ENCODE measurements at regions not wholly inside any gene's neighbourhood (a gene's known extent, or its start where the extent isn't known, plus 50 kb on each side); places are given as distances from the start of the nearest gene placed in this dataset.
"Not testable (repeated sequence)": the region's sequence is repeated elsewhere in the genome, so short reads cannot be mapped to it uniquely, and the experiment has no call there.

GRCh38 chr13:67619351-67619994, 389.3 kb upstream of the PCDH9 start:
- no peak for DNase-seq

- DNase-seq = no peak
Observed at GRCh38 chr13:67614579-67614978, 384.4 kb upstream of the PCDH9 start.

GRCh38 chr13:67614013-67614412, 383.9 kb upstream of the PCDH9 start:
- DNase-seq = no peak

GRCh38 chr13:67588607-67589006, 358.5 kb upstream of the PCDH9 start:
- DNase-seq = no peak

- no peak for DNase-seq
Observed at GRCh38 chr13:67577361-67577760, 347.2 kb upstream of the PCDH9 start.

- DNase-seq = no peak
Observed at GRCh38 chr13:67574320-67575233, 344.4 kb upstream of the PCDH9 start.

- DNase-seq = no peak
Observed at GRCh38 chr13:67568205-67568604, 338.1 kb upstream of the PCDH9 start.

- DNase-seq = no peak
Observed at GRCh38 chr13:67557642-67558241, 327.6 kb upstream of the PCDH9 start.

- no peak for DNase-seq
Observed at GRCh38 chr13:67557118-67557517, 327.0 kb upstream of the PCDH9 start.

- DNase-seq = no peak
Observed at GRCh38 chr13:67554746-67555452, 324.8 kb upstream of the PCDH9 start.

GRCh38 chr13:67554286-67554685, 324.1 kb upstream of the PCDH9 start:
- no peak for DNase-seq

- no peak for DNase-seq
Observed at GRCh38 chr13:67549331-67549730, 319.2 kb upstream of the PCDH9 start.

GRCh38 chr13:67538906-67539305, 308.8 kb upstream of the PCDH9 start:
- no peak for DNase-seq

GRCh38 chr13:67520886-67521285, 290.8 kb upstream of the PCDH9 start:
- no peak for DNase-seq

- no peak for DNase-seq
Observed at GRCh38 chr13:67519356-67519755, 289.2 kb upstream of the PCDH9 start.

GRCh38 chr13:67518785-67519184, 288.6 kb upstream of the PCDH9 start:
- no peak for DNase-seq

GRCh38 chr13:67515895-67516294, 285.8 kb upstream of the PCDH9 start:
- no peak for DNase-seq

GRCh38 chr13:67509018-67509417, 278.9 kb upstream of the PCDH9 start:
- no peak for DNase-seq

- DNase-seq = not testable (repeated sequence)
Observed at GRCh38 chr13:67508275-67508674, 278.1 kb upstream of the PCDH9 start.

- DNase-seq = no peak
Observed at GRCh38 chr13:67506407-67506806, 276.3 kb upstream of the PCDH9 start.

- DNase-seq = no peak
Observed at GRCh38 chr13:67505376-67505775, 275.2 kb upstream of the PCDH9 start.

GRCh38 chr13:67498948-67499347, 268.8 kb upstream of the PCDH9 start:
- no peak for DNase-seq

- DNase-seq = no peak
Observed at GRCh38 chr13:67493835-67494234, 263.7 kb upstream of the PCDH9 start.

All from SHP77 treated with DMSO at 0.1 percent for 48 hours (cell line).